Right hindlimb (tissue), 1 donor: ENCODE measurements at regions not wholly inside any gene's neighbourhood (a gene's known extent, or its start where the extent isn't known, plus 50 kb on each side); places are given as distances from the start of the nearest gene placed in this dataset.

ENCODE experiments used
- DNase-seq: peaks from one replicate; pipeline ENCODE4 v3.0.0-alpha.2; 2018

- no peak for DNase-seq
Observed at GRCh38 chr7:16212610-16213009, 208.7 kb downstream of the CRPPA start.

- DNase-seq, result no peak
Observed at GRCh38 chr7:16212032-16212431, 209.3 kb downstream of the CRPPA start.

GRCh38 chr7:16211402-16211925 is 209.9 kb downstream of the CRPPA start:
- DNase-seq, result no peak

GRCh38 chr7:16210171-16210570 is 211.2 kb downstream of the CRPPA start:
- no peak for DNase-seq

- DNase-seq, result no peak
Observed at GRCh38 chr7:16207321-16207720, 214.0 kb downstream of the CRPPA start.

GRCh38 chr7:16205466-16205865 is 215.9 kb downstream of the CRPPA start:
- DNase-seq, result no peak

GRCh38 chr7:16204953-16205352 is 216.4 kb downstream of the CRPPA start:
- no peak for DNase-seq

- DNase-seq, result no peak
Observed at GRCh38 chr7:16203065-16203464, 218.3 kb downstream of the CRPPA start.

GRCh38 chr7:16202303-16202702 is 219.0 kb downstream of the CRPPA start:
- no peak for DNase-seq

GRCh38 chr7:16200591-16200990 is 220.7 kb downstream of the CRPPA start:
- no peak for DNase-seq

- no peak for DNase-seq
Observed at GRCh38 chr7:16193631-16194030, 227.7 kb downstream of the CRPPA start.

GRCh38 chr7:16189026-16189715 is 232.2 kb downstream of the CRPPA start:
- DNase-seq, result no peak

GRCh38 chr7:16187131-16187530 is 234.2 kb downstream of the CRPPA start:
- DNase-seq, result no peak

- no peak for DNase-seq
Observed at GRCh38 chr7:16178585-16178984, 242.8 kb downstream of the CRPPA start.

- no peak for DNase-seq
Observed at GRCh38 chr7:16178092-16178491, 243.2 kb downstream of the CRPPA start.

GRCh38 chr7:16174253-16174652 is 247.1 kb downstream of the CRPPA start:
- no peak for DNase-seq

GRCh38 chr7:16172366-16172765 is 249.0 kb downstream of the CRPPA start:
- no peak for DNase-seq

GRCh38 chr7:16171928-16172327 is 249.4 kb downstream of the CRPPA start:
- DNase-seq, result no peak

GRCh38 chr7:16170671-16171070 is 250.7 kb downstream of the CRPPA start:
- DNase-seq, result no peak

- no peak for DNase-seq
Observed at GRCh38 chr7:16169537-16169936, 251.8 kb downstream of the CRPPA start.

- DNase-seq, result no peak
Observed at GRCh38 chr7:16167526-16167925, 253.8 kb downstream of the CRPPA start.

- DNase-seq, result no peak
Observed at GRCh38 chr7:16144361-16144760, 277.0 kb downstream of the CRPPA start.

GRCh38 chr7:16137944-16138343 is 283.4 kb downstream of the CRPPA start:
- DNase-seq, result no peak

GRCh38 chr7:16136896-16137295 is 284.4 kb downstream of the CRPPA start:
- no peak for DNase-seq

GRCh38 chr7:16135658-16136057 is 285.7 kb downstream of the CRPPA start:
- no peak for DNase-seq
